ENCODE measurements at regions not wholly inside any gene's neighbourhood (a gene's known extent, or its start where the extent isn't known, plus 50 kb on each side); places are given as distances from the start of the nearest gene placed in this dataset.

GRCh38 chr4:24172406-24172805 lies 282.6 kb upstream of the PPARGC1A start:
- no peak for TF ChIP-seq CTCF (conservative IDR thresholded peaks at IDR 0.05; ENCODE audit: low read depth, low read length)
- no peak overlapping the region for H3K4me3 ChIP-seq (ENCODE audit: low read depth, low read length)
- DNase-seq (ENCODE audit: low read depth) = no peak

- DNase-seq (ENCODE audit: low read depth) = no peak
- no peak overlapping the region for H3K4me3 ChIP-seq (ENCODE audit: low read depth, low read length)
- TF ChIP-seq CTCF (conservative IDR thresholded peaks at IDR 0.05; ENCODE audit: low read depth, low read length) = no peak
These were observed 280.1 kb upstream of the PPARGC1A start for GRCh38 chr4:24169956-24170355.

GRCh38 chr4:24168658-24169057 lies 278.8 kb upstream of the PPARGC1A start:
- H3K4me3 ChIP-seq (ENCODE audit: low read depth, low read length) = no peak overlapping the region
- TF ChIP-seq CTCF (conservative IDR thresholded peaks at IDR 0.05; ENCODE audit: low read depth, low read length) = no peak
- no peak for DNase-seq (ENCODE audit: low read depth)

- no peak overlapping the region for H3K4me3 ChIP-seq (ENCODE audit: low read depth, low read length)
- no peak for DNase-seq (ENCODE audit: low read depth)
- no peak for TF ChIP-seq CTCF (conservative IDR thresholded peaks at IDR 0.05; ENCODE audit: low read depth, low read length)
These were observed 276.7 kb upstream of the PPARGC1A start for GRCh38 chr4:24166501-24166900.

GRCh38 chr4:24164797-24165196 lies 274.9 kb upstream of the PPARGC1A start:
- no peak overlapping the region for H3K4me3 ChIP-seq (ENCODE audit: low read depth, low read length)
- TF ChIP-seq CTCF (conservative IDR thresholded peaks at IDR 0.05; ENCODE audit: low read depth, low read length) = no peak
- DNase-seq (ENCODE audit: low read depth) = no peak

GRCh38 chr4:24164054-24164693 lies 274.3 kb upstream of the PPARGC1A start:
- H3K4me3 ChIP-seq (ENCODE audit: low read depth, low read length) = no peak overlapping the region
- DNase-seq (ENCODE audit: low read depth) = no peak
- no peak for TF ChIP-seq CTCF (conservative IDR thresholded peaks at IDR 0.05; ENCODE audit: low read depth, low read length)

- DNase-seq (ENCODE audit: low read depth) = no peak
- TF ChIP-seq CTCF (conservative IDR thresholded peaks at IDR 0.05; ENCODE audit: low read depth, low read length) = no peak
- no peak overlapping the region for H3K4me3 ChIP-seq (ENCODE audit: low read depth, low read length)
These were observed 273.5 kb upstream of the PPARGC1A start for GRCh38 chr4:24163314-24163713.

All from epithelial cell of proximal tubule (primary cell).